ENCODE measurements at regions not wholly inside any gene's neighbourhood (a gene's known extent, or its start where the extent isn't known, plus 50 kb on each side); places are given as distances from the start of the nearest gene placed in this dataset.

- no peak for DNase-seq
Observed at GRCh38 chr6:117079951-117080350, 185.4 kb upstream of the VGLL2 start.

GRCh38 chr6:117089604-117090003 is 175.8 kb upstream of the VGLL2 start:
- DNase-seq = no peak

GRCh38 chr6:117110146-117110545 is 155.2 kb upstream of the VGLL2 start:
- DNase-seq = no peak

GRCh38 chr6:117110737-117111136 is 154.6 kb upstream of the VGLL2 start:
- no peak for DNase-seq

- no peak for DNase-seq
Observed at GRCh38 chr6:117117652-117118051, 147.7 kb upstream of the VGLL2 start.

GRCh38 chr6:117118490-117118889 is 146.9 kb upstream of the VGLL2 start:
- no peak for DNase-seq

- DNase-seq = no peak
Observed at GRCh38 chr6:117126213-117126612, 139.1 kb upstream of the VGLL2 start.

GRCh38 chr6:117128052-117128451 is 137.3 kb upstream of the VGLL2 start:
- DNase-seq = no peak

- DNase-seq = no peak
Observed at GRCh38 chr6:117130125-117130524, 135.2 kb upstream of the VGLL2 start.

GRCh38 chr6:117136702-117137101 is 128.7 kb upstream of the VGLL2 start:
- DNase-seq = no peak

- no peak for DNase-seq
Observed at GRCh38 chr6:117137711-117138110, 127.6 kb upstream of the VGLL2 start.

GRCh38 chr6:117138425-117138824 is 126.9 kb upstream of the VGLL2 start:
- DNase-seq = no peak

- DNase-seq = no peak
Observed at GRCh38 chr6:117138920-117139319, 126.4 kb upstream of the VGLL2 start.

GRCh38 chr6:117142142-117142541 is 123.2 kb upstream of the VGLL2 start:
- no peak for DNase-seq

GRCh38 chr6:117142995-117143394 is 122.4 kb upstream of the VGLL2 start:
- no peak for DNase-seq

GRCh38 chr6:117143647-117144046 is 121.7 kb upstream of the VGLL2 start:
- DNase-seq = no peak

GRCh38 chr6:117145940-117146339 is 119.4 kb upstream of the VGLL2 start:
- no peak for DNase-seq

GRCh38 chr6:117149324-117149723 is 116.0 kb upstream of the VGLL2 start:
- DNase-seq = no peak

GRCh38 chr6:117156741-117157140 is 108.6 kb upstream of the VGLL2 start:
- no peak for DNase-seq

- no peak for DNase-seq
Observed at GRCh38 chr6:117157448-117157847, 107.9 kb upstream of the VGLL2 start.

GRCh38 chr6:117165911-117166499 is 99.4 kb upstream of the VGLL2 start:
- no peak for DNase-seq

- DNase-seq = no peak
Observed at GRCh38 chr6:117167520-117168271, 97.7 kb upstream of the VGLL2 start.

- no peak for DNase-seq
Observed at GRCh38 chr6:117168296-117169063, 96.9 kb upstream of the VGLL2 start.

- DNase-seq = no peak
Observed at GRCh38 chr6:117169064-117169665, 96.2 kb upstream of the VGLL2 start.

Measured in hematopoietic multipotent progenitor cell treated with erythropoietin and hydrocortisone succinate and interleukin-3 and kit ligand, for 8 days (in vitro differentiated cells).